ENCODE measurements at regions not wholly inside any gene's neighbourhood (a gene's known extent, or its start where the extent isn't known, plus 50 kb on each side); places are given as distances from the start of the nearest gene placed in this dataset.

DNA sequence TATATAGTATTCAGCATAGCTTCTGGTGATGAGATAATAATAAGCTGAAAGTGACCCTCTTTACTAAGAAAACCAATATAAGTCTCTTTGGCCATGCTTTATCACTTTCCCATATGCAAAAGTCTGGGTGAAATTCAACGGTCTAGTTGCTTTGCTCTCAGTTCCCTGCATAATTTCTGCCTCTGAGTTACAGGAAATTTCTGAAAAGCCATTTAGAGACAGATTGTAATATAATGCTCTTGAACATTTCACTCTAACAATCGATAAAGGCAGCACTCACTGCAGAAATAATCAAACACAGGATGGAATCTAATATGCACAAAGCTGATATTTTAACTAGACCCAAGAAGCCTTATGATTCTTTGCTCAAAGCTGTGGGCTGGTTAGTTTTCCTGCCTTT lies 100.1 kb upstream of the LIFR start:
- TF ChIP-seq, protein P1, sequence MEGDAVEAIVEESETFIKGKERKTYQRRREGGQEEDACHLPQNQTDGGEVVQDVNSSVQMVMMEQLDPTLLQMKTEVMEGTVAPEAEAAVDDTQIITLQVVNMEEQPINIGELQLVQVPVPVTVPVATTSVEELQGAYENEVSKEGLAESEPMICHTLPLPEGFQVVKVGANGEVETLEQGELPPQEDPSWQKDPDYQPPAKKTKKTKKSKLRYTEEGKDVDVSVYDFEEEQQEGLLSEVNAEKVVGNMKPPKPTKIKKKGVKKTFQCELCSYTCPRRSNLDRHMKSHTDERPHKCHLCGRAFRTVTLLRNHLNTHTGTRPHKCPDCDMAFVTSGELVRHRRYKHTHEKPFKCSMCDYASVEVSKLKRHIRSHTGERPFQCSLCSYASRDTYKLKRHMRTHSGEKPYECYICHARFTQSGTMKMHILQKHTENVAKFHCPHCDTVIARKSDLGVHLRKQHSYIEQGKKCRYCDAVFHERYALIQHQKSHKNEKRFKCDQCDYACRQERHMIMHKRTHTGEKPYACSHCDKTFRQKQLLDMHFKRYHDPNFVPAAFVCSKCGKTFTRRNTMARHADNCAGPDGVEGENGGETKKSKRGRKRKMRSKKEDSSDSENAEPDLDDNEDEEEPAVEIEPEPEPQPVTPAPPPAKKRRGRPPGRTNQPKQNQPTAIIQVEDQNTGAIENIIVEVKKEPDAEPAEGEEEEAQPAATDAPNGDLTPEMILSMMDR (IDR thresholded peaks at IDR 0.05) = no peak
- DNase-seq (ENCODE audit: low spot score) (no peak), ATAC-seq (ENCODE audit: low FRiP score) (no peak)

GRCh38 chr5:38657020-38657419 lies 100.6 kb upstream of the LIFR start:
- DNase-seq (ENCODE audit: low spot score) = no peak

DNA sequence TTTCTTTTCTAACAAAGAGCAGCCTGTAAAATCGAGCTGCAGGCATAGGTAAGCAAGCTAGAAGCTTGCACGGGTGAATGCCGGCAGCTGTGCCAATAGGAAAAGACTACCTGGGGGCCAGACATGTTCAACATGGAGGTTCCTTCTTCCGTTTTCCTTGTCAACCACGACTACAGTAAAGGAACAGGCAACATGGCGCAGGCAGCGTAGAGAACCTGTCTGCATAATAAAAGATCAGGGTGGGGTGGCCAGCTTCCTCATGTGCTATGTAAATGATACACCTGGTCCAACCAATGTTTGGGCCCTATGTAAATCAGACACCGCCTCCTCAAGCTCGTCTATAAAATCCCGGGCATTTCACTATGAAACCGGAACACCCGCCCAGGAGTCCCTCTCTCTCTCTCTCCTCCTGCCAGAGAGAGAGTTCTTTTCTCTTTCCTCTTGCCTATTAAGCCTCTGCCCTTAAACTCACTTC lies 103.8 kb upstream of the LIFR start:
- ATAC-seq (ENCODE audit: low FRiP score) = peak; percentile 77
- DNase-seq (ENCODE audit: low spot score) = no peak
- TF ChIP-seq, protein P1 (IDR thresholded peaks at IDR 0.05) = no peak

More at GRCh38 chr5:38657020-38657419, 100.6 kb upstream of the LIFR start:
- ATAC-seq (ENCODE audit: low FRiP score) = no peak
- TF ChIP-seq, protein P1 (IDR thresholded peaks at IDR 0.05) = no peak

GRCh38 chr5:38662090-38662489 lies 105.6 kb upstream of the LIFR start:
- ATAC-seq (ENCODE audit: low FRiP score) (no peak), DNase-seq (ENCODE audit: low spot score) (no peak)
- TF ChIP-seq, protein P1 (IDR thresholded peaks at IDR 0.05) = no peak

DNA sequence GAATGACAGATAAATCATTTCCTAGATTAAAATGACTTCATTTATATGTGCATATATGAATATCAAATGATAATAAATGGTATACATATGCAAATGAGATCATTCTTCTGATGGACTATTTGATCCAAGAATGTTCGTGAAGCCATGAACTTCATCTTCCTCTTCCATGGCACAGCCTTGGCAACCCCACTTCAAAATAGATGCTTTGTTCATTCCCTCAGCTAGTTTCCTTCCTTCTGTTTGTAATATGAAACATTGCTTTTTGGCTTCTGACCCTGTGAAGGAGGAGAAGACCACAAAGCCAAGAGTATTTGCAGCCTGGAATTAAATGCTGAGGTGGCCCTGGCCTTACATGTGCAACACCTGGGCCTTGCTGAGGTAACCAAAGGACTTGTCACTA lies 106.8 kb upstream of the LIFR start:
- DNase-seq (ENCODE audit: low spot score) (no peak), ATAC-seq (ENCODE audit: low FRiP score) (no peak)
- TF ChIP-seq, protein P1 (IDR thresholded peaks at IDR 0.05) = no peak

DNA sequence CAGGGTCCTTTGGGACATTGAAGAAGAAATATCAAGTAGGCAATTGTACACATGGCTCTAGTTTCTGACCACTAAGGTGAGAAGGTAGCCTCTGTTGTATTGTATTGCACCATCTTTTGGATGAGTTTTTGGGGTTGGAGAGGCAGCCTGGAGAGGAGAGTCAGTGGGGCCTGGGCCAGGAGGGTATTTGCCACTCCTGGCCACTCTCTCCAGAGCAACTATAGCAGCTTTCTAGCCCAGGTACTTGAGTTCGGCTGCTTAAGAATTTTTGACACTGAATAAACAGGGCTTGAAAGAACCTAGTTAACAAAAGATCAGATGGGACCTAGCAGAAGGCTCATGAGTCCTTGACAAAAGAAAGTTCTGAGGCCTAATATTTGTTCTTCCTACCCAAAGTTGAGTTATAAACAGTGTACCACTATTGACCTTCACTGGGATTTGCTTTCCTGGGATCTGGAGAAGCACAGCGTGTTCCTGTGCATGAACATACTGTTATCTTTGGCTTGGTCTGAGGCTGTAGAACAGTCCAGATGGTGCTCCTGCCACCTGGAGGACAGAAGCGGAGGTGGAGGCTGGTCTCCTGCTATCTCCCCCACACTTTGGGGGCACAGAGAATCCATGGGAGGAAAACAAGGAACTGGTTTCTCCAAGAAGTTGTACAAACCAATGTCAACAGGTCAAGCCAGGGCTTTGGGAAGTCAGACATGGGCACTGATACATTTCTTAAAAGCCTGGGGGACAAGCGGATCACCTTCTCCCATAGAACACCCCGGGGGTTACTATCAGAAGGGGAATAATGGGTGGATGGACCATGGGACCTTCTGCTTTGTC lies 110.4 kb upstream of the LIFR start:
- peak; percentile 76 for ATAC-seq (ENCODE audit: low FRiP score)
- no peak for DNase-seq (ENCODE audit: low spot score)
- TF ChIP-seq, protein P1 (IDR thresholded peaks at IDR 0.05) = peak in 1 of 3 donors; percentile 44

GRCh38 chr5:38667499-38667776 lies 111.0 kb upstream of the LIFR start:
- TF ChIP-seq, protein P1 (IDR thresholded peaks at IDR 0.05) = no peak
- ATAC-seq (ENCODE audit: low FRiP score) (no peak), DNase-seq (ENCODE audit: low spot score) (no peak)
